ENCODE measurements at regions not wholly inside any gene's neighbourhood (a gene's known extent, or its start where the extent isn't known, plus 50 kb on each side); places are given as distances from the start of the nearest gene placed in this dataset.

DNA sequence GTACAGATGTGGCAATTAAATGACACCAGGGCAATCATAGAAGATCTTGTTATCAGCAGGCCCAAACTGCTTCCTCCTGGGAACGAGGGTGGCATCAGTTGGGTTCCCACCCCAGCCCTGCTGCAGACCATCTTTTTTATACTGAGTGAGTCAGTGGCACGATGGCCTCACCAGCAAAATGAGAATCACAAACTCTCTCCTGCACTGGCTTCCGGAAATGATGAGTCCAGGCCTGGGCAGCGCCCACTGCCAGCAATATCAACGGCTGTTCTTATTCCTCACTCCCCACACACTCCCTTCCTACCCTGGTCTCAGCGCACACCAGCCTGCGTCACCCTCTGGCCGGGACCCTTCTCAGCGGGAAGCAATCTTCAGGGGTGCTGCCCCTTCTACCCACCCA is 340.3 kb downstream of the FOXL1 start:
- DNase-seq (ENCODE audit: low spot score): no peak
- Histone ChIP-seq H3K27me3 (ENCODE audit: control insufficient read depth in 4 of 4, insufficient read depth in 4 of 4, low read length in 3 of 4) (peaks cover 0 to under 1% (median 0%) of the 10 kb centered on the region in 4 donors), H3K9ac (ENCODE audit: low read depth in 1 of 2, low read length in 2 of 2) (no peak overlapping the region), H3K4me1 (ENCODE audit: control insufficient read depth in 4 of 4, insufficient read depth in 4 of 4, low read length in 3 of 4) (peaks cover 0 to 4% (median 0%) of the 10 kb centered on the region in 4 donors), H3K4me3 (ENCODE audit: low read depth in 1 of 3, low read length in 3 of 3) (no peak overlapping the region), H3K27ac (ENCODE audit: low read depth in 1 of 2, low read length in 2 of 2) (no peak overlapping the region), H3K9me3 (ENCODE audit: control insufficient read depth in 4 of 4, low read length in 3 of 4) (peaks cover 0 to 2% (median under 1%) of the 10 kb centered on the region in 4 donors), H3K36me3 (ENCODE audit: control insufficient read depth in 4 of 4, insufficient read depth in 3 of 4, low read depth in 1 of 4, low read length in 3 of 4) (no peaks in the 10 kb centered on the region)
- 83% methylated on average over 9 of the region's 9 CpGs for whole genome bisulfite sequencing
- TF ChIP-seq, protein P1, sequence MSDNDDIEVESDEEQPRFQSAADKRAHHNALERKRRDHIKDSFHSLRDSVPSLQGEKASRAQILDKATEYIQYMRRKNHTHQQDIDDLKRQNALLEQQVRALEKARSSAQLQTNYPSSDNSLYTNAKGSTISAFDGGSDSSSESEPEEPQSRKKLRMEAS (IDR thresholded peaks at IDR 0.05): no peak
- TF ChIP-seq HNF4A (conservative IDR thresholded peaks at IDR 0.05): no peak
- TF ChIP-seq RAD21 (IDR thresholded peaks at IDR 0.05): no peak
- TF ChIP-seq, protein P2, sequence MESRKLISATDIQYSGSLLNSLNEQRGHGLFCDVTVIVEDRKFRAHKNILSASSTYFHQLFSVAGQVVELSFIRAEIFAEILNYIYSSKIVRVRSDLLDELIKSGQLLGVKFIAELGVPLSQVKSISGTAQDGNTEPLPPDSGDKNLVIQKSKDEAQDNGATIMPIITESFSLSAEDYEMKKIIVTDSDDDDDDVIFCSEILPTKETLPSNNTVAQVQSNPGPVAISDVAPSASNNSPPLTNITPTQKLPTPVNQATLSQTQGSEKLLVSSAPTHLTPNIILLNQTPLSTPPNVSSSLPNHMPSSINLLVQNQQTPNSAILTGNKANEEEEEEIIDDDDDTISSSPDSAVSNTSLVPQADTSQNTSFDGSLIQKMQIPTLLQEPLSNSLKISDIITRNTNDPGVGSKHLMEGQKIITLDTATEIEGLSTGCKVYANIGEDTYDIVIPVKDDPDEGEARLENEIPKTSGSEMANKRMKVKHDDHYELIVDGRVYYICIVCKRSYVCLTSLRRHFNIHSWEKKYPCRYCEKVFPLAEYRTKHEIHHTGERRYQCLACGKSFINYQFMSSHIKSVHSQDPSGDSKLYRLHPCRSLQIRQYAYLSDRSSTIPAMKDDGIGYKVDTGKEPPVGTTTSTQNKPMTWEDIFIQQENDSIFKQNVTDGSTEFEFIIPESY (IDR thresholded peaks at IDR 0.05): no peak

DNA sequence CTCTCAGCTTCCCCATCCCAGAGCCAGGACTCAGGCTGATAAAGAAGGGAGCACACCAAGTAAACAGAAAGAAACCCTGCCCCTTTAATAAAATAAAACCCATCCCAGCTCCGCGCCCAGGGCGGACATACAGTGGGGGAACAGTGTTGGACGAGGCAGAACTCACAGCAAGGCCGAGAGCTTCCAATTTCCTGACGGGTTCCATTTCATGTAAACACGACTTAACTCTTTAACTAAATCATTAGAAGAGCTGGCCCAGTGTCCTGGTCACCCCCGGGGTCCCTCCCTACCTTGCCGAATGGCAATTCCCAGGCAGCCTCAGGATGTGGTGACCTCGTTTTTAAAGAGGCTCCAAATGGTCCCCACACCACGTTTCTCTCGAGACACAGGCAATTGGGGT is 340.7 kb downstream of the FOXL1 start:
- 67% methylated on average over 12 of the region's 12 CpGs for WGBS
- H3K9me3 ChIP-seq (ENCODE audit: control insufficient read depth in 4 of 4, low read length in 3 of 4): peaks cover 0 to 5% (median under 1%) of the 10 kb centered on the region in 4 donors
- no peak overlapping the region for H3K4me3 ChIP-seq (ENCODE audit: low read depth in 1 of 3, low read length in 3 of 3)
- no peaks in the 10 kb centered on the region for H3K27me3 ChIP-seq (ENCODE audit: control insufficient read depth in 4 of 4, insufficient read depth in 4 of 4, low read length in 3 of 4)
- TF ChIP-seq YY1 (IDR thresholded peaks at IDR 0.05): no peak
- H3K9ac ChIP-seq (ENCODE audit: low read depth in 1 of 2, low read length in 2 of 2): no peak overlapping the region
- H3K27ac ChIP-seq (ENCODE audit: low read depth in 1 of 2, low read length in 2 of 2): no peak overlapping the region
- peaks cover 0 to 4% (median 0%) of the 10 kb centered on the region in 4 donors for H3K4me1 ChIP-seq (ENCODE audit: control insufficient read depth in 4 of 4, insufficient read depth in 4 of 4, low read length in 3 of 4)
- H3K36me3 ChIP-seq (ENCODE audit: control insufficient read depth in 4 of 4, insufficient read depth in 3 of 4, low read depth in 1 of 4, low read length in 3 of 4): no peaks in the 10 kb centered on the region
- no peak for DNase-seq (ENCODE audit: low spot score)

DNA sequence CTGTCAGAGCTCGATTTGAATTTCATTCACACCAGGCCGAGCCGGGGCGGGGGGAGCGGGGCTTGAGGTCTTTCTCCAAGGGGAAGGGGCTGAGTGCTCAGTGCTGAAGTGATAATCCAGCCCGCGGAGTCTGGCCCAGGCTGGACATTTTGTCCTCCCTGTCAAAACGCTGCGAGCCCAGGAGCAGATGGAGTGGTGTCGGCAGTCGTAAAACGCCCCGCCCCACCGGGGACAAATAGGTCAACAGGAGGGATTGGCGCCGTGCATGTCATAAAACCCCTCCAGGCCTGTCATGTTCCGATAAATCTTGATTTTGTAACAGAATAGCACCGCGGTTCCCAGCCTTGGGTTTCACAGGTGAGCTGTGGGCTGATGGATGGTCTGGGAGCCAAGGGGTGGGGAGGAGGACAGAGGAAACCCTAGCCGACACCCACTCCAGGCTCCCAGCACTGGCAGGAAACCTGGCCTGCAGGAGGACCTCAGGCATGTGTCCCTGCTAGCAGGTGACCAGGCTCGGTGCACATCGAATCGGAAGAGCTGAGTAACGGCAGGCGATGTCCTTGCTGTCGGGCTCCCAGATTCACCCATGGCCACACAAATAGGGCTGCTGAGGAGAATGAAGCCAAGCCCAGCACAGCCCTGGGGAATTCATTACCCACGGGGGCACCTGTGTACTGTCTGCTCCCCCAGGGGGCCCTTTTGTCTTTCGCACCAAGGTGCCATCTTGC is 341.4 kb downstream of the FOXL1 start:
- H3K36me3 ChIP-seq (ENCODE audit: control insufficient read depth in 4 of 4, insufficient read depth in 3 of 4, low read depth in 1 of 4, low read length in 3 of 4): no peaks in the 10 kb centered on the region
- WGBS: 75% methylated on average over 28 of the region's 28 CpGs
- no peak for DNase-seq (ENCODE audit: low spot score)
- TF ChIP-seq SP1 (IDR thresholded peaks at IDR 0.05) (no peak), EGR1 (IDR thresholded peaks at IDR 0.05; ENCODE audit: low read depth in 2 of 2) (no peak), FOXA1 (IDR thresholded peaks at IDR 0.05) (no peak), JUND (IDR thresholded peaks at IDR 0.05) (no peak), FOXA2 (IDR thresholded peaks at IDR 0.05) (no peak), YY1 (IDR thresholded peaks at IDR 0.05) (no peak), NR2F2 (IDR thresholded peaks at IDR 0.05) (no peak), TAF1 (conservative IDR thresholded peaks at IDR 0.05) (no peak), RXRA (IDR thresholded peaks at IDR 0.05) (no peak), RAD21 (IDR thresholded peaks at IDR 0.05) (no peak), HNF4G (IDR thresholded peaks at IDR 0.05) (no peak), HNF4A (conservative IDR thresholded peaks at IDR 0.05) (no peak)
- TF ChIP-seq, protein P1 (IDR thresholded peaks at IDR 0.05): no peak
- TF ChIP-seq, protein P3, sequence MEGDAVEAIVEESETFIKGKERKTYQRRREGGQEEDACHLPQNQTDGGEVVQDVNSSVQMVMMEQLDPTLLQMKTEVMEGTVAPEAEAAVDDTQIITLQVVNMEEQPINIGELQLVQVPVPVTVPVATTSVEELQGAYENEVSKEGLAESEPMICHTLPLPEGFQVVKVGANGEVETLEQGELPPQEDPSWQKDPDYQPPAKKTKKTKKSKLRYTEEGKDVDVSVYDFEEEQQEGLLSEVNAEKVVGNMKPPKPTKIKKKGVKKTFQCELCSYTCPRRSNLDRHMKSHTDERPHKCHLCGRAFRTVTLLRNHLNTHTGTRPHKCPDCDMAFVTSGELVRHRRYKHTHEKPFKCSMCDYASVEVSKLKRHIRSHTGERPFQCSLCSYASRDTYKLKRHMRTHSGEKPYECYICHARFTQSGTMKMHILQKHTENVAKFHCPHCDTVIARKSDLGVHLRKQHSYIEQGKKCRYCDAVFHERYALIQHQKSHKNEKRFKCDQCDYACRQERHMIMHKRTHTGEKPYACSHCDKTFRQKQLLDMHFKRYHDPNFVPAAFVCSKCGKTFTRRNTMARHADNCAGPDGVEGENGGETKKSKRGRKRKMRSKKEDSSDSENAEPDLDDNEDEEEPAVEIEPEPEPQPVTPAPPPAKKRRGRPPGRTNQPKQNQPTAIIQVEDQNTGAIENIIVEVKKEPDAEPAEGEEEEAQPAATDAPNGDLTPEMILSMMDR (IDR thresholded peaks at IDR 0.05; ENCODE audit: low read depth, low read length, missing input control): no peak
- TF ChIP-seq, protein P4, sequence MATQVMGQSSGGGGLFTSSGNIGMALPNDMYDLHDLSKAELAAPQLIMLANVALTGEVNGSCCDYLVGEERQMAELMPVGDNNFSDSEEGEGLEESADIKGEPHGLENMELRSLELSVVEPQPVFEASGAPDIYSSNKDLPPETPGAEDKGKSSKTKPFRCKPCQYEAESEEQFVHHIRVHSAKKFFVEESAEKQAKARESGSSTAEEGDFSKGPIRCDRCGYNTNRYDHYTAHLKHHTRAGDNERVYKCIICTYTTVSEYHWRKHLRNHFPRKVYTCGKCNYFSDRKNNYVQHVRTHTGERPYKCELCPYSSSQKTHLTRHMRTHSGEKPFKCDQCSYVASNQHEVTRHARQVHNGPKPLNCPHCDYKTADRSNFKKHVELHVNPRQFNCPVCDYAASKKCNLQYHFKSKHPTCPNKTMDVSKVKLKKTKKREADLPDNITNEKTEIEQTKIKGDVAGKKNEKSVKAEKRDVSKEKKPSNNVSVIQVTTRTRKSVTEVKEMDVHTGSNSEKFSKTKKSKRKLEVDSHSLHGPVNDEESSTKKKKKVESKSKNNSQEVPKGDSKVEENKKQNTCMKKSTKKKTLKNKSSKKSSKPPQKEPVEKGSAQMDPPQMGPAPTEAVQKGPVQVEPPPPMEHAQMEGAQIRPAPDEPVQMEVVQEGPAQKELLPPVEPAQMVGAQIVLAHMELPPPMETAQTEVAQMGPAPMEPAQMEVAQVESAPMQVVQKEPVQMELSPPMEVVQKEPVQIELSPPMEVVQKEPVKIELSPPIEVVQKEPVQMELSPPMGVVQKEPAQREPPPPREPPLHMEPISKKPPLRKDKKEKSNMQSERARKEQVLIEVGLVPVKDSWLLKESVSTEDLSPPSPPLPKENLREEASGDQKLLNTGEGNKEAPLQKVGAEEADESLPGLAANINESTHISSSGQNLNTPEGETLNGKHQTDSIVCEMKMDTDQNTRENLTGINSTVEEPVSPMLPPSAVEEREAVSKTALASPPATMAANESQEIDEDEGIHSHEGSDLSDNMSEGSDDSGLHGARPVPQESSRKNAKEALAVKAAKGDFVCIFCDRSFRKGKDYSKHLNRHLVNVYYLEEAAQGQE (IDR thresholded peaks at IDR 0.05): no peak
- TF ChIP-seq, protein P2 (IDR thresholded peaks at IDR 0.05): no peak
- TF ChIP-seq, protein P5, sequence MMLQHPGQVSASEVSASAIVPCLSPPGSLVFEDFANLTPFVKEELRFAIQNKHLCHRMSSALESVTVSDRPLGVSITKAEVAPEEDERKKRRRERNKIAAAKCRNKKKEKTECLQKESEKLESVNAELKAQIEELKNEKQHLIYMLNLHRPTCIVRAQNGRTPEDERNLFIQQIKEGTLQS (IDR thresholded peaks at IDR 0.05): no peak

More for the DNA sequence above, 341.4 kb downstream of the FOXL1 start:
- peaks cover 0 to 5% (median under 1%) of the 10 kb centered on the region in 4 donors for H3K9me3 ChIP-seq (ENCODE audit: control insufficient read depth in 4 of 4, low read length in 3 of 4)
- H3K27me3 ChIP-seq (ENCODE audit: control insufficient read depth in 4 of 4, insufficient read depth in 4 of 4, low read length in 3 of 4): no peaks in the 10 kb centered on the region
- H3K9ac ChIP-seq (ENCODE audit: low read depth in 1 of 2, low read length in 2 of 2): no peak overlapping the region
- H3K4me3 ChIP-seq (ENCODE audit: low read depth in 1 of 3, low read length in 3 of 3): no peak overlapping the region
- H3K27ac ChIP-seq (ENCODE audit: low read depth in 1 of 2, low read length in 2 of 2): no peak overlapping the region
- H3K4me1 ChIP-seq (ENCODE audit: control insufficient read depth in 4 of 4, insufficient read depth in 4 of 4, low read length in 3 of 4): peaks cover 0 to 4% (median 0%) of the 10 kb centered on the region in 4 donors

Measured in liver (tissue), 8 donors.